GM11168 (cell line): ENCODE measurements at regions not wholly inside any gene's neighbourhood (a gene's known extent, or its start where the extent isn't known, plus 50 kb on each side); places are given as distances from the start of the nearest gene placed in this dataset.
"Not testable (repeated sequence)": the region's sequence is repeated elsewhere in the genome, so short reads cannot be mapped to it uniquely, and the experiment has no call there.

Source experiments
- in situ Hi-C: fragments of 300-500 bp; cut with MboI; formaldehyde crosslinking; loops from one replicate; pipeline ENCODE4 v1.12.0; 2022; ENCODE audit warnings: low sequenced_read_pairs; ENCODE audit not compliant: unreplicated experiment

- in situ Hi-C loops, result no loop called here
These were observed 58.6 kb upstream of the CNTNAP2 start for GRCh38 chr7:146057958-146058357.

- in situ Hi-C loops, result no loop called here
These were observed 61.7 kb upstream of the CNTNAP2 start for GRCh38 chr7:146054909-146055308.

- in situ Hi-C loops, result no loop called here
These were observed 63.1 kb upstream of the CNTNAP2 start for GRCh38 chr7:146053492-146053891.

- in situ Hi-C loops, result not testable (repeated sequence)
These were observed 73.3 kb upstream of the CNTNAP2 start for GRCh38 chr7:146043310-146043709.

- in situ Hi-C loops, result no loop called here
These were observed 88.3 kb upstream of the CNTNAP2 start for GRCh38 chr7:146028251-146028750.

- in situ Hi-C loops, result no loop called here
These were observed 89.4 kb upstream of the CNTNAP2 start for GRCh38 chr7:146027243-146027642.

- in situ Hi-C loops, result no loop called here
These were observed 93.8 kb upstream of the CNTNAP2 start for GRCh38 chr7:146022776-146023175.

GRCh38 chr7:146019041-146020004 lies 97.3 kb upstream of the CNTNAP2 start:
- in situ Hi-C loops, result not testable (repeated sequence)

- in situ Hi-C loops, result not testable (repeated sequence)
These were observed 99.2 kb upstream of the CNTNAP2 start for GRCh38 chr7:146017366-146017765.

GRCh38 chr7:146014154-146014553 lies 102.4 kb upstream of the CNTNAP2 start:
- in situ Hi-C loops, result not testable (repeated sequence)

GRCh38 chr7:146008293-146008692 lies 108.3 kb upstream of the CNTNAP2 start:
- in situ Hi-C loops, result no loop called here

- in situ Hi-C loops, result no loop called here
These were observed 111.8 kb upstream of the CNTNAP2 start for GRCh38 chr7:146004805-146005204.

GRCh38 chr7:146002431-146003078 lies 114.0 kb upstream of the CNTNAP2 start:
- in situ Hi-C loops, result no loop called here

- in situ Hi-C loops, result no loop called here
These were observed 114.6 kb upstream of the CNTNAP2 start for GRCh38 chr7:146002008-146002407.

GRCh38 chr7:146000882-146001281 lies 115.7 kb upstream of the CNTNAP2 start:
- in situ Hi-C loops, result no loop called here

- in situ Hi-C loops, result no loop called here
These were observed 127.1 kb upstream of the CNTNAP2 start for GRCh38 chr7:145989469-145989868.

- in situ Hi-C loops, result no loop called here
These were observed 130.2 kb upstream of the CNTNAP2 start for GRCh38 chr7:145986248-145986874.

GRCh38 chr7:145978769-145979168 lies 137.8 kb upstream of the CNTNAP2 start:
- in situ Hi-C loops, result no loop called here

- in situ Hi-C loops, result no loop called here
These were observed 156.6 kb upstream of the CNTNAP2 start for GRCh38 chr7:145959981-145960380.

GRCh38 chr7:145957160-145957890 lies 159.3 kb upstream of the CNTNAP2 start:
- in situ Hi-C loops, result no loop called here
